GM23338 (cell line): ENCODE measurements at regions not wholly inside any gene's neighbourhood (a gene's known extent, or its start where the extent isn't known, plus 50 kb on each side); places are given as distances from the start of the nearest gene placed in this dataset.

Experiments used
- ATAC-seq: fragments of 200-7000 bp; cut with Tn5 transposase; 3 replicates; pipeline ENCODE4 v1.9.1; 2020
- DNase-seq: peaks from one replicate; pipeline ENCODE4 v3.0.0-alpha.2; 2015; ENCODE audit warnings: low spot score
- H2AFZ ChIP-seq: fragments of 200-600 bp; sonication (generic); 2 replicates; pipeline ENCODE4 v1.8.0; 2016; ENCODE audit warnings: antibody characterized with exemption, mild to moderate bottlenecking, moderate library complexity
- H3F3A ChIP-seq: fragments of 200-600 bp; sonication (generic); replicated peaks from 2 replicates; pipeline ENCODE4 v1.8.0; 2017; ENCODE audit warnings: antibody characterized with exemption, mixed run types, low read depth
- H3K27ac ChIP-seq: fragments of 200-600 bp; sonication (generic); 2 replicates; pipeline ENCODE4 v1.6.1; 2016; ENCODE audit warnings: low read depth
- H3K27me3 ChIP-seq: fragments of 200-600 bp; sonication (generic); 2 replicates; pipeline ENCODE4 v1.8.0; 2016; ENCODE audit warnings: mild to moderate bottlenecking, mixed run types, moderate library complexity; ENCODE audit not compliant: insufficient read depth
- H3K36me3 ChIP-seq: fragments of 200-600 bp; sonication (generic); 2 replicates; pipeline ENCODE4 v1.8.0; 2016; ENCODE audit warnings: mild to moderate bottlenecking; ENCODE audit not compliant: insufficient read depth
- H3K4me1 ChIP-seq: fragments of 200-600 bp; sonication (generic); 2 replicates; pipeline ENCODE4 v1.8.0; 2016; ENCODE audit warnings: mild to moderate bottlenecking, moderate library complexity; ENCODE audit not compliant: insufficient read depth
- H3K4me2 ChIP-seq: fragments of 200-600 bp; sonication (generic); 2 replicates; pipeline ENCODE4 v1.7.1; 2017; ENCODE audit warnings: mixed run types
- H3K4me3 ChIP-seq: fragments of 200-600 bp; sonication (generic); 2 replicates; pipeline ENCODE4 v1.6.1; 2016; ENCODE audit warnings: mixed run types
- H3K79me2 ChIP-seq: fragments of 200-600 bp; sonication (generic); replicated peaks from 2 replicates; pipeline ENCODE4 v1.8.0; 2017; ENCODE audit warnings: mild to moderate bottlenecking; ENCODE audit not compliant: insufficient read depth
- H3K9me2 ChIP-seq: fragments of 200-600 bp; sonication (generic); 2 replicates; pipeline ENCODE4 v1.8.0; 2017; ENCODE audit not compliant: insufficient read depth
- H4K20me1 ChIP-seq: fragments of 200-600 bp; sonication (generic); replicated peaks from 2 replicates; pipeline ENCODE4 v1.8.0; 2017; ENCODE audit warnings: mild to moderate bottlenecking; ENCODE audit not compliant: insufficient read depth
- H3K27ac Mint-ChIP-seq: 2 replicates; pipeline ENCODE4 v1.8.0; 2020; ENCODE audit warnings: inconsistent platforms, mild to moderate bottlenecking, moderate library complexity, mixed read lengths
- H3K27me3 Mint-ChIP-seq: 3 replicates; pipeline ENCODE4 v1.8.0; 2022; ENCODE audit warnings: low read depth, mild to moderate bottlenecking, moderate library complexity, mixed read lengths, inconsistent platforms; ENCODE audit not compliant: insufficient read depth, poor library complexity
- H3K36me3 Mint-ChIP-seq: 3 replicates; pipeline ENCODE4 v1.8.0; 2021; ENCODE audit warnings: low read depth, mild to moderate bottlenecking, inconsistent platforms, moderate library complexity, mixed read lengths
- H3K4me1 Mint-ChIP-seq: 3 replicates; pipeline ENCODE4 v1.8.0; 2020; ENCODE audit warnings: mild to moderate bottlenecking, inconsistent platforms, mixed read lengths
- H3K4me3 Mint-ChIP-seq: 3 replicates; pipeline ENCODE4 v1.8.0; 2021; ENCODE audit warnings: moderate library complexity, mild to moderate bottlenecking, inconsistent platforms, mixed read lengths
- H3K9me3 Mint-ChIP-seq: 3 replicates; pipeline ENCODE4 v1.8.0; 2020; ENCODE audit warnings: moderate library complexity, mild to moderate bottlenecking, inconsistent platforms, mixed read lengths
- CREB1 ChIP-seq: fragments of 250-450 bp; sonication (Bioruptor Pico); IDR thresholded peaks from 2 replicates; pipeline ENCODE4 v1.5.0; 2020; ENCODE audit warnings: low read depth, mild to moderate bottlenecking, moderate library complexity
- CTCF ChIP-seq, 2 experiments: fragments of 200-600 bp in 1 of 2; sonication (generic) in 1 of 2; conservative IDR thresholded peaks; 2 replicates each; pipeline versions ENCODE4 v1.5.1 to v1.6.1; 2016 to 2017; ENCODE audit warnings: antibody characterized with exemption in 2 of 2, low read depth in 2 of 2, mild to moderate bottlenecking in 2 of 2, moderate library complexity in 1 of 2
- EZH2 ChIP-seq: fragments of 200-600 bp; sonication (generic); IDR thresholded peaks from one replicate; pipeline ENCODE4 v1.8.0; 2017; ENCODE audit warnings: antibody characterized with exemption, mild to moderate bottlenecking, low read depth; ENCODE audit not compliant: unreplicated experiment
- JUNB ChIP-seq: IDR thresholded peaks from one replicate; pipeline ENCODE4 v1.6.1; 2016; ENCODE audit warnings: antibody characterized with exemption; ENCODE audit not compliant: unreplicated experiment
- ZNF114 ChIP-seq: fragments of 250-450 bp; sonication (Bioruptor Pico); IDR thresholded peaks from 2 replicates; pipeline ENCODE4 v1.5.0; 2020; ENCODE audit warnings: mild to moderate bottlenecking, moderate library complexity
- ZNF462 ChIP-seq: fragments of 250-450 bp; sonication (Bioruptor Pico); IDR thresholded peaks from 2 replicates; pipeline ENCODE4 v1.5.0; 2020; ENCODE audit warnings: mild to moderate bottlenecking, moderate library complexity

DNA sequence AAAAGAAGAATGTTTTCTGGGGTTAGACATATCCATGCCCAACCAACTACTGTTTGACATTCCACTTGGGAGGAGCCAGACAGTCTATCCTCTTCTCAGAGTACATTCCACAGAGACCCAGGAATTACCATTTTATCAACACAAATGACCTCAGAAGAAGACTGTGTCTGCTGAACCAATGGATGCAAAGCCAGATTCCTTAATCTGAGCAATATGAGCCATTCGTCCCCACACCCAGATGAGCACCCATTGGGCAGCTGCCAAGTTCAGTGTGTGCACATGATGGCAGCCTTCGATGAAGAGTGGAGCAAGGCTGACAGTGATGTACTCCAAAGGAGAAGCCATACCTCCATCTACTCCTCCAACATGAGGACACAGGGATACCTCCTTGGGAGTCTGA is 111.3 kb downstream of the ZNF674 start (continued):
- TF ChIP-seq ZNF462 (no peak), CREB1 (CRISPR knock-in tag) (no peak), EZH2 (no peak), ZNF114 (no peak), JUNB (no peak), CTCF (conservative IDR thresholded peaks at IDR 0.05; ENCODE audit: low read depth in 2 of 2) (no peak)

GRCh38 chrX:46408553-46409407 is 136.4 kb downstream of the ZNF674 start:
- Mint-ChIP-seq H3K36me3 (no peaks in the 10 kb centered on the region), H3K4me1 (0 out of 3 replicates have a peak, but pooled peaks cover 2% of the 10 kb centered on the region), H3K27me3 (no peaks in the 10 kb centered on the region), H3K9me3 (peaks cover 3% of the 10 kb centered on the region; the same call in 1 of the 3 replicates), H3K27ac (no peak overlapping the region), H3K4me3 (no peak overlapping the region)
- no peak for ATAC-seq
- H3K36me3 ChIP-seq: no peaks in the 10 kb centered on the region
- H3K4me3 ChIP-seq: no peak overlapping the region
- no peaks in the 10 kb centered on the region for H3K79me2 ChIP-seq
- H2AFZ ChIP-seq: no peak overlapping the region
- DNase-seq: peak; percentile 66
- H4K20me1 ChIP-seq: no peaks in the 10 kb centered on the region
- no peaks in the 10 kb centered on the region for H3K27me3 ChIP-seq
- H3F3A ChIP-seq: no peaks in the 10 kb centered on the region
- no peaks in the 10 kb centered on the region for H3K9me2 ChIP-seq
- no peak overlapping the region for H3K4me2 ChIP-seq
- H3K4me1 ChIP-seq: no peaks in the 10 kb centered on the region
- no peak overlapping the region for H3K27ac ChIP-seq
- TF ChIP-seq ZNF462: no peak
